Ascending aorta (tissue), 2 donors: ENCODE measurements at regions not wholly inside any gene's neighbourhood (a gene's known extent, or its start where the extent isn't known, plus 50 kb on each side); places are given as distances from the start of the nearest gene placed in this dataset.
A peak's percentile ranks its signal among the peaks of the same experiment; 100 is the strongest.

Source experiments
- DNase-seq, 2 donors: peaks; one replicate each; pipeline ENCODE4 v3.0.0-alpha.2; 2019; ENCODE audit warnings: low spot score in 2 of 2
- H3K27ac ChIP-seq, 2 donors: fragments of 200-600 bp; sonication (generic); one replicate each; pipeline ENCODE4 v1.5.1; 2016 to 2017; ENCODE audit warnings: mild to moderate bottlenecking in 1 of 2
- H3K27me3 ChIP-seq: fragments of 200-600 bp; sonication (generic); one replicate; pipeline ENCODE4 v1.5.1; 2017
- H3K36me3 ChIP-seq, 2 donors: fragments of 200-600 bp; sonication (generic); one replicate each; pipeline ENCODE4 v1.5.1; 2016
- H3K4me1 ChIP-seq, 2 donors: fragments of 200-600 bp; sonication (generic); one replicate each; pipeline ENCODE4 v1.5.1; 2016 to 2017; ENCODE audit warnings: mild to moderate bottlenecking in 1 of 2
- H3K4me3 ChIP-seq, 2 donors: fragments of 200-600 bp; sonication (generic); one replicate each; pipeline ENCODE4 v1.5.1; 2016 to 2017; ENCODE audit warnings: mild to moderate bottlenecking in 1 of 2
- H3K9me3 ChIP-seq, 2 donors: fragments of 200-600 bp; sonication (generic); one replicate each; pipeline ENCODE4 v1.5.1; 2016
- intact Hi-C: fragments of 100-400 bp; cut with DNase I; formaldehyde crosslinking; loops from one replicate; pipeline ENCODE4 v1.15.1; 2023
- TF ChIP-seq, protein P1 (sequence below), 3 experiments: fragments of 200-600 bp in 2 of 3; fragments of 450-650 bp in 1 of 3; sonication (generic) in 2 of 3; IDR thresholded peaks; one replicate each; pipeline ENCODE4 v1.5.1; 2016 to 2019; ENCODE audit warnings: antibody characterized with exemption in 3 of 3, mild to moderate bottlenecking in 1 of 3, moderate library complexity in 1 of 3

DNA sequence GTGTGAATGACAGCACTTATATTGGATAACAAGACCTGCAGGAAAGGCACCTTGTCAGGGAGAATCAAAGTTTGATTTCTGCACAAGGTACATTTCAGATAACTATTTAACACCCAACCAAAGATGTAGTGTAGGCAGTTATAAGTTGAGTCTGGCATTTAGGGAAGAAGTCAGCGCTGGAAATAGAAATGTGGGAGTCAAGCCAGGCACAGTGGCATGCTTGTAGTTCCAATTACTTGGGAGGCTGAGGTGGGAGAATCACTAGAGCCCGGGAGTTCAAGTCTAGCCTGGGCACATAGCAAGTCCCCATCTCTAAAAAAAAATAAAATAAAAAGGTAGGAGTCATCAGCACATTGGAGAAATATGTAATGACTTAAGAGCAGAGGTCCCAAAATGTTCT lies 295.1 kb downstream of the ZNF674 start:
- TF ChIP-seq, protein P1, sequence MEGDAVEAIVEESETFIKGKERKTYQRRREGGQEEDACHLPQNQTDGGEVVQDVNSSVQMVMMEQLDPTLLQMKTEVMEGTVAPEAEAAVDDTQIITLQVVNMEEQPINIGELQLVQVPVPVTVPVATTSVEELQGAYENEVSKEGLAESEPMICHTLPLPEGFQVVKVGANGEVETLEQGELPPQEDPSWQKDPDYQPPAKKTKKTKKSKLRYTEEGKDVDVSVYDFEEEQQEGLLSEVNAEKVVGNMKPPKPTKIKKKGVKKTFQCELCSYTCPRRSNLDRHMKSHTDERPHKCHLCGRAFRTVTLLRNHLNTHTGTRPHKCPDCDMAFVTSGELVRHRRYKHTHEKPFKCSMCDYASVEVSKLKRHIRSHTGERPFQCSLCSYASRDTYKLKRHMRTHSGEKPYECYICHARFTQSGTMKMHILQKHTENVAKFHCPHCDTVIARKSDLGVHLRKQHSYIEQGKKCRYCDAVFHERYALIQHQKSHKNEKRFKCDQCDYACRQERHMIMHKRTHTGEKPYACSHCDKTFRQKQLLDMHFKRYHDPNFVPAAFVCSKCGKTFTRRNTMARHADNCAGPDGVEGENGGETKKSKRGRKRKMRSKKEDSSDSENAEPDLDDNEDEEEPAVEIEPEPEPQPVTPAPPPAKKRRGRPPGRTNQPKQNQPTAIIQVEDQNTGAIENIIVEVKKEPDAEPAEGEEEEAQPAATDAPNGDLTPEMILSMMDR (IDR thresholded peaks at IDR 0.05), result no peak
- Histone ChIP-seq H3K27me3 (no peaks in the 10 kb centered on the region), H3K4me1 (no peaks in the 10 kb centered on the region), H3K27ac (no peak overlapping the region), H3K36me3 (no peaks in the 10 kb centered on the region), H3K4me3 (no peak overlapping the region), H3K9me3 (no peaks in the 10 kb centered on the region)
- no peak for DNase-seq
- intact Hi-C loops, result no loop called here

DNA sequence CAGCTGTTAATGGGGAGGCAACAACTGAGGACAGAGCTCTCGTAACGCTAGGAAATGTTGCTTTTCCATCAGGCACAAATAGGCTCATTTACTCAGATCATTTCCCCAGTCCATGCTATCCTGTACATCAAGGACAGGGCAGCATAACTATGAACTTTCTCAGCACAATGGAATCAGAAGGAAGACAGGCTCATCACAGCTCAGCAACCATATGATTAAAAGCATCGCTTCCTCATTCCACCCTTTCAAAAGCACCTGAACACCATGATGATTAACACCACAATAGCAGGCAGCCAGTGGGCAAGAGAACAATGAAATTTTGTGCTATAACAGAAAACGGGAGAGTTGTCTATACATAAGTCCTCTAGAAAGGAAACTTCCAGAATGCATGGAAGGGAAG lies 297.8 kb downstream of the ZNF674 start:
- no peaks in the 10 kb centered on the region for H3K36me3 ChIP-seq
- H3K27me3 ChIP-seq, result no peaks in the 10 kb centered on the region
- H3K4me1 ChIP-seq, result no peaks in the 10 kb centered on the region
- intact Hi-C loops, result no loop called here
- no peak overlapping the region for H3K4me3 ChIP-seq
- no peak overlapping the region for H3K27ac ChIP-seq
- no peaks in the 10 kb centered on the region for H3K9me3 ChIP-seq
- DNase-seq, result no peak
- TF ChIP-seq, protein P1 (IDR thresholded peaks at IDR 0.05), result no peak

DNA sequence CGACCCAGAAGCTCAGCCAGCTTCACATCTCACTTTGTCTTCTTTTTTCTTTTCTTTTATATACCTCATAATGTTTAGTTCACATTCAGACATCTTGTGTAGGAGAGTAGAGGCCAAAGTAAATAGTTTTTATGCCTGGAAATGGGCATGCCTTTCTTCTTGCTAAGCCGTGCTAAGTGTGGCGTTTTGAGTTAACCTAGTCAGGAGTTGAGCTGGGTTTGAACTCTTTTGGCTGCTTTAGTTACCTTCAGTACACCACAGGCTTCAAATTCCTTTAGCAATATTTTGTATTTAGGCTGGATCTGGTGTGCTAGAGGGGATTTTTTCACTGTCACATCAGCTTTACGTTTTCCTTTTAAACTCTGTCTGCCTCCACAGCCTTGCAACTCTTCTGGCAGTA lies 300.8 kb downstream of the ZNF674 start:
- intact Hi-C loops, result no loop called here
- no peaks in the 10 kb centered on the region for H3K27me3 ChIP-seq
- no peaks in the 10 kb centered on the region for H3K4me1 ChIP-seq
- H3K27ac ChIP-seq, result peak overlapping the region in 1 of 2 donors; percentile 53
- DNase-seq, result no peak
- no peak overlapping the region for H3K4me3 ChIP-seq
- no peaks in the 10 kb centered on the region for H3K36me3 ChIP-seq
- TF ChIP-seq, protein P1 (IDR thresholded peaks at IDR 0.05), result no peak
- peaks cover 0 to 5% of the 10 kb centered on the region in 2 donors for H3K9me3 ChIP-seq

DNA sequence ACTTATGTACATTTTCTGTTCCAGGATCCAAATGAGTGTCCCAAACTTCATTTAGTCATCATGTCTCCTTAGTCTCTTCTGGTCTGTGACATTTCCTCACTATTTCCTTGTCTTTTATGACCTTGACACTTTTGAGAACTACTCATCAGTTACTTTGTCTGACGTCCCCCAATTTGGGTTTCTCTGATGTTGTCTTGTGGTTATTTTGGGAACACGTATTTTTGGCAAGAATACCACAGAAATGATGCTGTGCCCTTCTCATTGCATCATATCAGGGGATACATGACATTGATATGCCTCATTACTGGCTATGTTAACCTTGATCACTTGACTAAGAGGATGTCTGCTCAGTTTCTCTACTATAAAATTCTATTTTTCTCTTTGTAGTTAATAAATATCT lies 308.8 kb downstream of the ZNF674 start:
- H3K4me1 ChIP-seq, result no peaks in the 10 kb centered on the region
- TF ChIP-seq, protein P1 (IDR thresholded peaks at IDR 0.05), result no peak
- no peaks in the 10 kb centered on the region for H3K27me3 ChIP-seq
- H3K36me3 ChIP-seq, result no peaks in the 10 kb centered on the region
- no peak overlapping the region for H3K27ac ChIP-seq
- intact Hi-C loops, result no loop called here
- no peak for DNase-seq
- no peak overlapping the region for H3K4me3 ChIP-seq
- H3K9me3 ChIP-seq, result peaks cover 0 to 5% of the 10 kb centered on the region in 2 donors

DNA sequence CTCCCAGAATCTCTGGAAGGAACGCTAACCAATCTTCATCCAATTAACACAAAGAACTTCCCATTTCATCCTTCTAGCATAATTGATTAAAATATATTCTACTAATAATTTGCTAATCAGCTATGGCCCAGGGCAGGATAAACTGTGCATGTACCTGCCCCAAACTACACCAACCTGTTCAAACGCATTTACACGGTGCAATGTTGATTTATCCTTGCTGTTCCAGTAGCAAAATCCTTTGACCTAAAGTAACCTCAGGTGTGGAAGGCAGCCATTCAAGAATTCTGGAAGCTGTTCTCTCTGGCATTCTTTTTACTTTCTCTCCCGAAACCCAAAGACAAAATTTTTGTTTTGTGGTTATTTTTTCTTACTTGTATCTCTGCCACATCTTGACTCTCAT lies 309.4 kb downstream of the ZNF674 start:
- Histone ChIP-seq H3K27ac (no peak overlapping the region), H3K4me3 (no peak overlapping the region), H3K9me3 (peaks cover 0 to 5% of the 10 kb centered on the region in 2 donors), H3K36me3 (no peaks in the 10 kb centered on the region), H3K4me1 (no peaks in the 10 kb centered on the region), H3K27me3 (no peaks in the 10 kb centered on the region)
- DNase-seq, result no peak
- TF ChIP-seq, protein P1 (IDR thresholded peaks at IDR 0.05), result no peak
- intact Hi-C loops, result no loop called here

DNA sequence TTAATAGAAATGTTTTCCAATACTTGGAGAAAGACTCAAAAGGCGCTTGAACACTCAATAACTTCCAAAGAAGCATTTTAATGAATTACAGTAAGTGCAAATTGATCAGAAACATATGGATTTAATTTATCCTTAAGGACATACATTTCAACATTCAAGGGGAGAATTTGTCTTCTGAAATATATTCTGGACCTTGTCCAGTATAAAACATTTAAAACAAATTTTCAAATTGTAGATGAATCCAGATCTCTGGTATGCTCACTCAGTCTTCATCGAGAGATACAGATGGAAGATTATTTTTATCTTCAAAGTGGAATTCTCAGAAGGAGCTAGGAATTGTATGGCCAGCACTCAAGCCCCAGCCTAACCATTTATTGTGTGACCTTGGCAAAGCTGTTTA lies 310.4 kb downstream of the ZNF674 start:
- Histone ChIP-seq H3K4me3 (no peak overlapping the region), H3K27me3 (no peaks in the 10 kb centered on the region), H3K9me3 (no peaks in the 10 kb centered on the region), H3K36me3 (no peaks in the 10 kb centered on the region), H3K4me1 (no peaks in the 10 kb centered on the region), H3K27ac (no peak overlapping the region)
- no peak for DNase-seq
- intact Hi-C loops, result no loop called here
- TF ChIP-seq, protein P1 (IDR thresholded peaks at IDR 0.05), result no peak
